ENCODE measurements at regions not wholly inside any gene's neighbourhood (a gene's known extent, or its start where the extent isn't known, plus 50 kb on each side); places are given as distances from the start of the nearest gene placed in this dataset.
"Not testable (repeated sequence)": the region's sequence is repeated elsewhere in the genome, so short reads cannot be mapped to it uniquely, and the experiment has no call there.

- TF ChIP-seq POLR2AphosphoS5 (IDR thresholded peaks at IDR 0.05; ENCODE audit: insufficient read depth in 1 of 2, low read depth in 1 of 2): no peak
- no peak for TF ChIP-seq POLR2A (IDR thresholded peaks at IDR 0.05)
- TF ChIP-seq CTCF (IDR thresholded peaks at IDR 0.05): no peak
- no peak for DNase-seq (ENCODE audit: extremely low spot score in 2 of 2)
- Histone ChIP-seq H3K27ac (no peak overlapping the region), H3K4me1 (no peaks in the 10 kb centered on the region), H3K4me3 (no peak overlapping the region), H3K27me3 (no peaks in the 10 kb centered on the region), H3K36me3 (no peaks in the 10 kb centered on the region), H3K9me3 (no peaks in the 10 kb centered on the region)
- intact Hi-C loops (cut with DNase I): no loop called here
Measured at GRCh38 chrX:106263817-106264216, 95.7 kb downstream of the PWWP3B start.

- H3K27me3 ChIP-seq; H3K4me3 ChIP-seq; H3K4me1 ChIP-seq; H3K27ac ChIP-seq; H3K36me3 ChIP-seq; intact Hi-C loops (cut with DNase I); H3K9me3 ChIP-seq; DNase-seq (ENCODE audit: extremely low spot score in 2 of 2): not testable (repeated sequence)
Measured at GRCh38 chrX:106273947-106274587, 106.0 kb downstream of the PWWP3B start.

GRCh38 chrX:106275172-106275571 lies 107.1 kb downstream of the PWWP3B start:
- H3K4me1 ChIP-seq; intact Hi-C loops (cut with DNase I); DNase-seq (ENCODE audit: extremely low spot score in 2 of 2); H3K27ac ChIP-seq; H3K4me3 ChIP-seq; H3K36me3 ChIP-seq; H3K9me3 ChIP-seq; H3K27me3 ChIP-seq: not testable (repeated sequence)

GRCh38 chrX:106278951-106279350 lies 110.8 kb downstream of the PWWP3B start:
- H3K27me3 ChIP-seq: no peaks in the 10 kb centered on the region
- intact Hi-C loops (cut with DNase I): no loop called here
- no peak overlapping the region for H3K4me3 ChIP-seq
- no peak for TF ChIP-seq POLR2AphosphoS5 (IDR thresholded peaks at IDR 0.05; ENCODE audit: insufficient read depth in 1 of 2, low read depth in 1 of 2)
- TF ChIP-seq POLR2A (IDR thresholded peaks at IDR 0.05): no peak
- no peak for TF ChIP-seq CTCF (IDR thresholded peaks at IDR 0.05)
- H3K9me3 ChIP-seq: no peaks in the 10 kb centered on the region
- no peak for DNase-seq (ENCODE audit: extremely low spot score in 2 of 2)
- H3K36me3 ChIP-seq: no peaks in the 10 kb centered on the region
- no peaks in the 10 kb centered on the region for H3K4me1 ChIP-seq
- H3K27ac ChIP-seq: no peak overlapping the region

GRCh38 chrX:106281383-106281782 lies 113.3 kb downstream of the PWWP3B start:
- no peak overlapping the region for H3K4me3 ChIP-seq
- H3K27ac ChIP-seq: no peak overlapping the region
- TF ChIP-seq POLR2AphosphoS5 (IDR thresholded peaks at IDR 0.05; ENCODE audit: insufficient read depth in 1 of 2, low read depth in 1 of 2): no peak
- TF ChIP-seq CTCF (IDR thresholded peaks at IDR 0.05): no peak
- no peak for TF ChIP-seq POLR2A (IDR thresholded peaks at IDR 0.05)
- H3K27me3 ChIP-seq: no peaks in the 10 kb centered on the region
- no peaks in the 10 kb centered on the region for H3K4me1 ChIP-seq
- H3K9me3 ChIP-seq: no peaks in the 10 kb centered on the region
- H3K36me3 ChIP-seq: no peaks in the 10 kb centered on the region
- intact Hi-C loops (cut with DNase I): no loop called here
- DNase-seq (ENCODE audit: extremely low spot score in 2 of 2): no peak

- no peaks in the 10 kb centered on the region for H3K27me3 ChIP-seq
- DNase-seq (ENCODE audit: extremely low spot score in 2 of 2): no peak
- H3K9me3 ChIP-seq: no peaks in the 10 kb centered on the region
- intact Hi-C loops (cut with DNase I): no loop called here
- no peak overlapping the region for H3K4me3 ChIP-seq
- no peak overlapping the region for H3K27ac ChIP-seq
- H3K36me3 ChIP-seq: no peaks in the 10 kb centered on the region
- no peaks in the 10 kb centered on the region for H3K4me1 ChIP-seq
- no peak for TF ChIP-seq POLR2A (IDR thresholded peaks at IDR 0.05)
- TF ChIP-seq CTCF (IDR thresholded peaks at IDR 0.05): no peak
- no peak for TF ChIP-seq POLR2AphosphoS5 (IDR thresholded peaks at IDR 0.05; ENCODE audit: insufficient read depth in 1 of 2, low read depth in 1 of 2)
Measured at GRCh38 chrX:106283841-106284240, 115.7 kb downstream of the PWWP3B start.

Data from vagina (tissue), 2 donors.